Activated CD4-positive, alpha-beta memory T cell treated with anti-CD3 and anti-CD28 coated beads, Interleukin-2, amount 10 ng/mL, durations not matched to agents 7 days and 5 days (primary cell): ENCODE measurements at regions not wholly inside any gene's neighbourhood (a gene's known extent, or its start where the extent isn't known, plus 50 kb on each side); places are given as distances from the start of the nearest gene placed in this dataset.

Source experiments
- CTCF ChIA-PET: fragments of 350-600 bp; sonication (Branson Sonifier 250); formaldehyde crosslinking; loops from one replicate; lab custom pipeline; 2021; ENCODE audit warnings: antibody characterized with exemption, inconsistent platforms; lab: Charles Lee
- POLR2A ChIA-PET: fragments of 350-600 bp; sonication (Branson Sonifier 250); formaldehyde crosslinking; loops from one replicate; lab custom pipeline; 2021; ENCODE audit warnings: antibody characterized with exemption; lab: Charles Lee
- DNase-seq: peaks from one replicate; pipeline ENCODE4 v3.0.0-alpha.2; 2020
- H3K27ac Mint-ChIP-seq: one replicate; pipeline ENCODE4 v1.8.0; 2021; ENCODE audit warnings: mild to moderate bottlenecking, mixed read lengths
- H3K27me3 Mint-ChIP-seq: one replicate; pipeline ENCODE4 v1.8.0; 2021; ENCODE audit warnings: mixed read lengths
- H3K36me3 Mint-ChIP-seq: one replicate; pipeline ENCODE4 v1.8.0; 2021; ENCODE audit warnings: low read depth, mixed read lengths
- H3K4me1 Mint-ChIP-seq: one replicate; pipeline ENCODE4 v1.8.0; 2021; ENCODE audit warnings: mixed read lengths
- H3K4me3 Mint-ChIP-seq: one replicate; pipeline ENCODE4 v1.8.0; 2021; ENCODE audit warnings: mild to moderate bottlenecking, mixed read lengths
- H3K9me3 Mint-ChIP-seq: one replicate; pipeline ENCODE4 v1.8.0; 2021; ENCODE audit warnings: mixed read lengths

- Mint-ChIP-seq H3K36me3 (no peaks in the 10 kb centered on the region), H3K27me3 (no peaks in the 10 kb centered on the region), H3K9me3 (no peaks in the 10 kb centered on the region), H3K27ac (no peak overlapping the region), H3K4me3 (no peak overlapping the region), H3K4me1 (no peaks in the 10 kb centered on the region)
- POLR2A ChIA-PET: no interaction called here
- CTCF ChIA-PET: no interaction called here
- DNase-seq: no peak
These were observed 78.3 kb upstream of the FZD8 start for GRCh38 chr10:35720366-35720765.

GRCh38 chr10:35716776-35717175 is 74.7 kb upstream of the FZD8 start:
- DNase-seq: no peak
- no peaks in the 10 kb centered on the region for H3K9me3 Mint-ChIP-seq
- no peak overlapping the region for H3K4me3 Mint-ChIP-seq
- no peaks in the 10 kb centered on the region for H3K36me3 Mint-ChIP-seq
- H3K4me1 Mint-ChIP-seq: no peaks in the 10 kb centered on the region
- CTCF ChIA-PET: no interaction called here
- POLR2A ChIA-PET: no interaction called here
- H3K27me3 Mint-ChIP-seq: no peaks in the 10 kb centered on the region
- H3K27ac Mint-ChIP-seq: no peak overlapping the region

- ChIA-PET POLR2A (no interaction called here), CTCF (no interaction called here)
- Mint-ChIP-seq H3K27ac (no peak overlapping the region), H3K9me3 (no peaks in the 10 kb centered on the region), H3K4me1 (no peaks in the 10 kb centered on the region), H3K36me3 (no peaks in the 10 kb centered on the region), H3K27me3 (no peaks in the 10 kb centered on the region), H3K4me3 (no peak overlapping the region)
- DNase-seq: no peak
These were observed 70.4 kb upstream of the FZD8 start for GRCh38 chr10:35712486-35712885.

- no peaks in the 10 kb centered on the region for H3K27me3 Mint-ChIP-seq
- H3K9me3 Mint-ChIP-seq: no peaks in the 10 kb centered on the region
- no peak overlapping the region for H3K27ac Mint-ChIP-seq
- no peak overlapping the region for H3K4me3 Mint-ChIP-seq
- H3K4me1 Mint-ChIP-seq: no peaks in the 10 kb centered on the region
- CTCF ChIA-PET: no interaction called here
- no peaks in the 10 kb centered on the region for H3K36me3 Mint-ChIP-seq
- POLR2A ChIA-PET: no interaction called here
- no peak for DNase-seq
These were observed 69.7 kb upstream of the FZD8 start for GRCh38 chr10:35711615-35712411.

- POLR2A ChIA-PET: no interaction called here
- DNase-seq: no peak
- H3K4me3 Mint-ChIP-seq: no peak overlapping the region
- no peak overlapping the region for H3K27ac Mint-ChIP-seq
- H3K9me3 Mint-ChIP-seq: no peaks in the 10 kb centered on the region
- no peaks in the 10 kb centered on the region for H3K36me3 Mint-ChIP-seq
- CTCF ChIA-PET: no interaction called here
- no peaks in the 10 kb centered on the region for H3K27me3 Mint-ChIP-seq
- no peaks in the 10 kb centered on the region for H3K4me1 Mint-ChIP-seq
These were observed 65.7 kb upstream of the FZD8 start for GRCh38 chr10:35707642-35708425.

GRCh38 chr10:35706959-35707358 is 64.9 kb upstream of the FZD8 start:
- ChIA-PET CTCF (no interaction called here), POLR2A (no interaction called here)
- Mint-ChIP-seq H3K27ac (no peak overlapping the region), H3K27me3 (no peaks in the 10 kb centered on the region), H3K9me3 (no peaks in the 10 kb centered on the region), H3K36me3 (no peaks in the 10 kb centered on the region), H3K4me1 (no peaks in the 10 kb centered on the region), H3K4me3 (no peak overlapping the region)
- DNase-seq: no peak

- H3K27ac Mint-ChIP-seq: no peak overlapping the region
- H3K36me3 Mint-ChIP-seq: no peaks in the 10 kb centered on the region
- no peak for DNase-seq
- CTCF ChIA-PET: no interaction called here
- no peaks in the 10 kb centered on the region for H3K27me3 Mint-ChIP-seq
- no peaks in the 10 kb centered on the region for H3K9me3 Mint-ChIP-seq
- H3K4me3 Mint-ChIP-seq: no peak overlapping the region
- POLR2A ChIA-PET: no interaction called here
- H3K4me1 Mint-ChIP-seq: no peaks in the 10 kb centered on the region
These were observed 63.6 kb upstream of the FZD8 start for GRCh38 chr10:35705671-35706070.

- H3K27me3 Mint-ChIP-seq: no peaks in the 10 kb centered on the region
- ChIA-PET POLR2A (no interaction called here), CTCF (no interaction called here)
- DNase-seq: no peak
- no peaks in the 10 kb centered on the region for H3K4me1 Mint-ChIP-seq
- no peaks in the 10 kb centered on the region for H3K36me3 Mint-ChIP-seq
- no peak overlapping the region for H3K4me3 Mint-ChIP-seq
- no peaks in the 10 kb centered on the region for H3K9me3 Mint-ChIP-seq
- no peak overlapping the region for H3K27ac Mint-ChIP-seq
These were observed 63.0 kb upstream of the FZD8 start for GRCh38 chr10:35705051-35705450.

- DNase-seq: no peak
- ChIA-PET CTCF (no interaction called here), POLR2A (interaction anchor here (0.6 kb wide), 1 partner anchor 106 kb away, joined by 3 read pairs; no protein-coding TSS in a partner anchor)
- H3K4me3 Mint-ChIP-seq: no peak overlapping the region
- no peak overlapping the region for H3K27ac Mint-ChIP-seq
- H3K27me3 Mint-ChIP-seq: no peaks in the 10 kb centered on the region
- H3K36me3 Mint-ChIP-seq: no peaks in the 10 kb centered on the region
- no peaks in the 10 kb centered on the region for H3K4me1 Mint-ChIP-seq
- no peaks in the 10 kb centered on the region for H3K9me3 Mint-ChIP-seq
These were observed 62.3 kb upstream of the FZD8 start for GRCh38 chr10:35704401-35704800.

- no peak overlapping the region for H3K27ac Mint-ChIP-seq
- DNase-seq: no peak
- ChIA-PET POLR2A (no interaction called here), CTCF (no interaction called here)
- H3K27me3 Mint-ChIP-seq: no peaks in the 10 kb centered on the region
- no peaks in the 10 kb centered on the region for H3K4me1 Mint-ChIP-seq
- no peak overlapping the region for H3K4me3 Mint-ChIP-seq
- no peaks in the 10 kb centered on the region for H3K9me3 Mint-ChIP-seq
- no peaks in the 10 kb centered on the region for H3K36me3 Mint-ChIP-seq
These were observed 58.4 kb upstream of the FZD8 start for GRCh38 chr10:35700487-35700882.

GRCh38 chr10:35699848-35700486 is 57.9 kb upstream of the FZD8 start:
- H3K36me3 Mint-ChIP-seq: no peaks in the 10 kb centered on the region
- no peak overlapping the region for H3K4me3 Mint-ChIP-seq
- ChIA-PET CTCF (no interaction called here), POLR2A (no interaction called here)
- DNase-seq: no peak
- no peak overlapping the region for H3K27ac Mint-ChIP-seq
- H3K9me3 Mint-ChIP-seq: no peaks in the 10 kb centered on the region
- H3K4me1 Mint-ChIP-seq: no peaks in the 10 kb centered on the region
- H3K27me3 Mint-ChIP-seq: no peaks in the 10 kb centered on the region

- H3K4me1 Mint-ChIP-seq: no peaks in the 10 kb centered on the region
- ChIA-PET POLR2A (no interaction called here), CTCF (no interaction called here)
- no peaks in the 10 kb centered on the region for H3K27me3 Mint-ChIP-seq
- no peaks in the 10 kb centered on the region for H3K36me3 Mint-ChIP-seq
- DNase-seq: no peak
- H3K27ac Mint-ChIP-seq: no peak overlapping the region
- H3K4me3 Mint-ChIP-seq: no peak overlapping the region
- H3K9me3 Mint-ChIP-seq: no peaks in the 10 kb centered on the region
These were observed 54.5 kb upstream of the FZD8 start for GRCh38 chr10:35696392-35697287.

GRCh38 chr10:35693800-35694199 is 51.7 kb upstream of the FZD8 start:
- H3K36me3 Mint-ChIP-seq: no peaks in the 10 kb centered on the region
- no peaks in the 10 kb centered on the region for H3K9me3 Mint-ChIP-seq
- no peaks in the 10 kb centered on the region for H3K4me1 Mint-ChIP-seq
- H3K27me3 Mint-ChIP-seq: no peaks in the 10 kb centered on the region
- CTCF ChIA-PET: no interaction called here
- POLR2A ChIA-PET: no interaction called here
- H3K27ac Mint-ChIP-seq: no peak overlapping the region
- no peak overlapping the region for H3K4me3 Mint-ChIP-seq
- no peak for DNase-seq
